Ammon's horn (tissue), 1 donor: ENCODE measurements at regions not wholly inside any gene's neighbourhood (a gene's known extent, or its start where the extent isn't known, plus 50 kb on each side); places are given as distances from the start of the nearest gene placed in this dataset.
"Not testable (repeated sequence)": the region's sequence is repeated elsewhere in the genome, so short reads cannot be mapped to it uniquely, and the experiment has no call there.

Experiments
- DNase-seq: peaks from one replicate; pipeline ENCODE4 v3.0.0-alpha.2; 2016; ENCODE audit warnings: low spot score

DNA sequence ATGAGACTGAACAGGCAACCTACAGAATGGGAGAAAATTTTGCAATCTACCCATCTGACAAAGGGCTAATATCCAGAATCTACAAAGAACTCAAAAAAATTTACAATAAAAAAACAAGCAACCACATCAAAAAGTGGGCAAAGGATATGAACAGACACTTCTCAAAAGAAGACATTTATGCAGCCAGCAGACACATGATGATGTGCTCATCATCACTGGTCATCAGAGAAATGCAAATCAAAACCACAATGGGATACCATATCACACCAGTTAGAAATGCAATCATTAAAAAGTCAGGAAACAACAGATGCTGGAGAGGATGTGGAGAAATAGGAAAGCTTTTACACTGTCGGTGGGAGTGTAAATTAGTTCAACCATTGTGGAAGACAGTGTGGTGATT, 51.7 kb upstream of the PAXBP1 start:
- not testable (repeated sequence) for DNase-seq

DNA sequence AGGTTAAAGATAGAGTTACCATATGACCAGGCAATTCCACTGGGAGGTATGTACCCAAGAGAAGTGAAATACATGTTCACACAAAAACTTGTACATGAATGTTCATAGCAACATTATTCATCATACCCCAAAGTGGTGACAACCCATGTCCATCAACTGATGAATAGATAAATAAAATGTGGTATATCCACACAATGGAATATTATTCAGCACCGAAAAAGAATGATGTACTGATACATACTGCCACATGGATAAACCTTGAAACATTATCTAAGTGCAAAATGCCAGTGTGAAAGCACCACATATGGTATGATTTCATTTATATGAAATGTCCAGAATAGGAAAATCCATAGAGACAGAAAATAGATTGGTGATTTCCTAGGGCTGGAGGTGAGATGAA, 53.4 kb upstream of the PAXBP1 start:
- DNase-seq: no peak

GRCh38 chr21:32826329-32827167, 55.0 kb upstream of the PAXBP1 start:
- DNase-seq: peak; percentile 87

- DNase-seq: no peak
These were observed 57.4 kb upstream of the PAXBP1 start for GRCh38 chr21:32828908-32829307.

GRCh38 chr21:32829504-32829903, 57.9 kb upstream of the PAXBP1 start:
- DNase-seq: no peak

DNA sequence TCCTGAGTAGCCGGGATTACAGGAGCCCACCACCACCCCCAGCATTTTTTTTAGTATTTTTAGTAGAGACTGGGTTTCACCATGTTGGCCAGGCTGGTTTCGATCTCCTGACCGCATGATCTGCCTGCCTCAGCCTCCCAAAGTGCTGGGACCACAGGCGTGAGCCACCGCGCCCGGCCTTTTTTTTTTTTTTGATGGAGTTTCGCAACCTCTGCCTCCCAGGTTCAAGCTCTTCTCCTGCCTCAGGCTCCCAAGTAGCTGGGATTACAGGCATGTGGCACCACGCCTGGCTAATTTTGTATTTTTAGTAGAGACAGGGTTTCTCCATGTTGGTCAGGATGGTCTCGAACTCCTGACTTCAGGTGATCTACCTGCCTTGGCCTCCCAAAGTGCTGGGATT, 60.2 kb upstream of the PAXBP1 start:
- not testable (repeated sequence) for DNase-seq

DNA sequence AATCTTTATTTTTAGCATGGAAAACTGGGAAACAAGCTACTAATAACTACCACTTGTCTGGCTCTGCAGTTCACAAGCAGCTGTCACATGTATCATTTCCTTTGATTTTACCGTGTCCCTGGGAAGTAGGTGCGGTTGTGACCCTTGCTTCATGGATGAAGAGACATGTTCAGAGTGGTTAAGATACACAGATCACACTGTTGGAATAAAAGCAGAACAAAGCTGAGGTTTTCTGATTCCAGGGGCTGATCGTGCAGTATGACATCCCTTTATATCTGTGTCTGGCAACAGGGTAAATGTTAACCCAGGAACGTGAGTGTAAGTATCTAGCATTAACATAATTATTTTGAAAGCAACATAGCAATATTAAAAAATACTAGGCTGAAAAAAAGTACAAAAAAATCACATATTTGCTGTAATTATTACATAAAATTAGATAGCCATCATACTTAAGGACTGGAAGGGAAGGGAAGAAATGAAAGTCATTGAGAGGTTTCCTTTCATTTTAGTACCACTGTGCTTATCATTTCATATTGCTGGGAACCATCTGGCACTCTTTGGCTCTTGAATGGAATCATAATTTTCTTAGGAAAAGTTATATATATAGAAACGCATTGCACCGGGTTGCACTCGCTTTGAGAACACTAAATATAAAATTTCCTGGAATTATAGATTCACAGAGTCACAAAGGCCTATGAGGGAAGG, 62.8 kb upstream of the PAXBP1 start:
- peak; percentile 2 for DNase-seq

DNA sequence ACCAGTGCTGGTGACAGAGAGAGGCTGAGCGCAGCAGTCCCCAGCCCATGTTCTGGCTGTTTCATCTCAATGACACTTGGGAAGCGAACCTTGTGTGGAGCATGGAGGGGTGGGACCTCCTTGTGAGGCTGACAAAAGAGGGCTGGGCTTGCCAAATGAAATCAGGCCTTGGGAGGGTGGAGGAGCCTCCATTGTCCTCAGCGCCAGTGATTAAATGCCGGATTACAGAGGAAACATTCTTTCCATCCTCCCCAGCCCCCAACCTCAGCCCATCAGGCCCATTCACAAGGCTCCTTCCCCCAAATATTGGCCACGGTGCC, 63.3 kb upstream of the PAXBP1 start:
- DNase-seq: peak; percentile 9

DNA sequence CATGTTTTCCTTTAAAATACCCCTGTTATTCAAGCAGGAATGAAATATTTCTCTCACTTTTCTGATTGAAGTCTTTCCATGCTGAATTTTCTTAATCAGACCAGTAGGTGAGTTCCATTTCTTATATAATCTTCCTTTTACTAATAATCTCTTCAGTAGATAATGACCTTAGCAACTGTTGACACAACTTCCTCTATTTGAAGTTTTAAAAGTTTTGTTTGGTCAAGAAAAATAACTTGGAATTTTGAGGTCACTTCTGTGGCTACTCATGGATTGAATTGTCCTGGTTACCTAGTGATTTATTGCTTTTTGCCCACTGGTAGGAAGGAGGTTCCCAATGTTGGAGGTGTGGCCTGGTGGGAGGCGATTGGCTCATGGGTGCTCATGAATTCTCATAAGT, 70.6 kb upstream of the PAXBP1 start:
- no peak for DNase-seq

- DNase-seq: no peak
These were observed 72.0 kb upstream of the PAXBP1 start for GRCh38 chr21:32843561-32843960.

- DNase-seq: no peak
These were observed 72.5 kb upstream of the PAXBP1 start for GRCh38 chr21:32844076-32844475.

DNA sequence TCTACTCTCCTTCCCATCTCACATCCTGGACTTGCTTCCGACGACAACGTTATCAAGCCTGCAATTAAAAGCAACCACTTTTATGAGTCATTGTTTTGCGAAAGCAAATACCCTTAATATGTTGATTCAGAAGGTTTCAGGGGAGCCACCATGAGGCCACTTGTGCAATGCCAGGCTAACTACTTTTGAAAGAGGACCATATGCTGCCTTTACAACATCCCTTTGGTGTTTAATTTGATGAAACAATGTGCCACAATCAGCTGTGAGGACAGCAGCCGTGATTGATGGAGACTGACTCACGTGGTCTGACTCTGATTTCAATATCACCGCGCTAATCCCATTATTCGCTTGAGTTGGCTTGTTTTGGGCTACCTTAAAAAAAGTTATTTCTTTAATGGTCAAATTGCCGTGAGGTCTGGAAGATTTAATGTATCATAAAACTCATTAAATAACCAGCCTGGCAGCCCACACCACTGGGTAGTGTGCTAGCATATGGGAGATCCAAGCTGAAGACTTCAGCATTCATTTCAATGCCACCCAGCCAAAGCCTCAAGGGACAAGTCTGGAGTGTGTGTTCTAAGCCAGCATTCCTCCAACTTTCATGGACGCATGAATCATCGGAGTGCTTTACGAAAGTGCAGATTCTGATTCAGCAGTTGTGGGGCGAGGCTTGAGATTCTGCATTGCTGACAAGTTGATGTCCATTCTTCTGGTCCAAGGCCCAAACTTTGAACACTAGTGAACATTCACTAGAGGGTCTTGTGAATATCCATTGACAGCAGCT, 73.3 kb upstream of the PAXBP1 start:
- DNase-seq: no peak

GRCh38 chr21:32858628-32859027, 87.1 kb upstream of the PAXBP1 start:
- no peak for DNase-seq

GRCh38 chr21:32860399-32860798, 88.8 kb upstream of the PAXBP1 start:
- no peak for DNase-seq

DNA sequence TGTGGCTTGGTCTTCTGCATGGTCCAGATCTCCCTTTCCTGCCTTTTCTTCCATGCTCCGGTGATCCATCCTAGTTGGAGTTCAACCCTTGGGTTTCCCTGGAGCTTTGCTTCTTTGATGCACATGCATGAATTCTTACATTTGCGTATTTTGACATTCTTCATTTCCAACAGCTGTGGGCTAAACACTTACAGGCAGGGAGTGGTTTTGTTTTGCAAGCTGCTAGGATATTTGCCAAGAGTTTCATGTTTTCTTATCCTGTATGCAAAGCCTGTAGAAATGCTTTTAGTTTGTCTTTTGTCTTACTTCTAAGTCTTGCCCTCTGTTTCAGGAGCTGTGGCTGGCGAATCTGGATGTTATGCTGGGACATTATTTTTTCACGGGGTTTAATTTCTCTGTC, 90.3 kb upstream of the PAXBP1 start:
- no peak for DNase-seq

DNA sequence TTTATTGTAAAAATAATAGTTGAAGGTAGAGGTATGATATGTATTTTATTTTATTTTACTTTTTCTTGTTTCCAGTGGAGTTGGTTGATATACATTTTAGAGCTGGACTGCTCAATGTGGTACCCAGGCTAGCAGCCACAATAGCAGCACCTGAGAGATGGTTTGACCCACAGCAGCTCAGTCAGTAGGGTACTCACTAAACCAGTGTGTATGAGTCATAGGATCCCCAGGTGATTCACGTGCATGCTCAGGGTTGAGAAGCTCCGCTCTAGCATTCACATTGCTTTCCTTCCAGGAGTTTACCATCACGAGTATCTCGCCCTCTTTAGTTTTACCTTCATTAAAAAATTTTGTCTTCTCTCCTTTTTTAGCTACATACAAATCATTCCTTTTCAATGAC, 96.0 kb upstream of the PAXBP1 start:
- no peak for DNase-seq

GRCh38 chr21:32868631-32869454, 97.3 kb upstream of the PAXBP1 start:
- DNase-seq: no peak

- DNase-seq: no peak
These were observed 97.9 kb upstream of the PAXBP1 start for GRCh38 chr21:32869459-32869858.

DNA sequence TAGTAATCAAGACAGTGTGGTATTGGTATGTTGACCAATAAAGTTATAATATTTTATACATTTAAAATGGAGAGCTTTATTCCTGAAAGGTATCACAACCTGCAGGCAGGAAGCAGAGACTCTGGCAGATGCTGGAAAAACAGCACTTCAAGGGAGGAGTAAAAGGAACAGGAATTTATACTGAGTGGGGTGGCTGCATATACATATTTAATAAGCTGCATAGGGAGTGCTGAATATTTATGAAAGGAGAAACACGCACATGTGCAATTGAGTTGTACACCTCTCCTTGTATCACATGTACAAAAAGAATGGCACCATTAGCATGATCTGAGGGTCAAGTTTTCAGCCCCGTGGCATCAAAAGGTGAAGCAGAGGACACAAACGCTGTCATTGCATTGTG, 104.9 kb upstream of the PAXBP1 start:
- no peak for DNase-seq

GRCh38 chr21:32877888-32878287, 106.3 kb upstream of the PAXBP1 start:
- DNase-seq: not testable (repeated sequence)

GRCh38 chr21:32878661-32879060, 107.1 kb upstream of the PAXBP1 start:
- DNase-seq: peak; percentile 35

DNA sequence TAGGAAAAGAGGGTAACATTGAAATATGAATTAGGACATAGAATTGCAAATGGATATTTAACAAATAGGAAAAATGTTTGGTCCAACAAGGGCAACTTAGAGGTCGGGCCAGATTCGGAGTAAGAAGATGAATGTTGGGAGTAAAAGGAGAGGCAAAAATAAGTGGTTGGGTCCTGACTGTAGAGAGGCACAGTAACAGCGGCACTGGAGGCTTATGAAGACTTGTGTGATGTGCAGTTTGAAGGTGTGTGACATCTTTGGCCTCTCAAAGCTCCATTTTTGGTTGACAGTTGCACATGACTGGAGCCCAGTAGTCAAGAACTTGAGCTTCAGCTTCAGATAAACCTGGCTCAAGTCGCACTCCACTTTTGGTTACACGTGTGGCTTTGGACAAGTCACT, 109.9 kb upstream of the PAXBP1 start:
- DNase-seq: no peak
